Activated T-cell treated with anti-CD3 and anti-CD28 coated beads, Interleukin-2, amount 50 U/mL, for 24 hours (primary cell): ENCODE measurements at regions not wholly inside any gene's neighbourhood (a gene's known extent, or its start where the extent isn't known, plus 50 kb on each side); places are given as distances from the start of the nearest gene placed in this dataset.
"Not testable (repeated sequence)": the region's sequence is repeated elsewhere in the genome, so short reads cannot be mapped to it uniquely, and the experiment has no call there.

ENCODE experiments used
- DNase-seq: peaks from one replicate; pipeline ENCODE4 v3.0.0-alpha.2; 2020
- H3K27ac Mint-ChIP-seq: 2 replicates; pipeline ENCODE4 v1.8.0; 2020; ENCODE audit warnings: mild to moderate bottlenecking, mixed read lengths
- H3K27me3 Mint-ChIP-seq: 2 replicates; pipeline ENCODE4 v1.8.0; 2020; ENCODE audit warnings: mixed read lengths
- H3K36me3 Mint-ChIP-seq: 2 replicates; pipeline ENCODE4 v1.8.0; 2020; ENCODE audit warnings: low read depth, mixed read lengths
- H3K4me1 Mint-ChIP-seq: 2 replicates; pipeline ENCODE4 v1.8.0; 2020; ENCODE audit warnings: low read depth, mixed read lengths
- H3K4me3 Mint-ChIP-seq: 2 replicates; pipeline ENCODE4 v1.8.0; 2020; ENCODE audit warnings: mild to moderate bottlenecking, moderate library complexity, mixed read lengths
- H3K9me3 Mint-ChIP-seq: 2 replicates; pipeline ENCODE4 v1.8.0; 2020; ENCODE audit warnings: mixed read lengths

DNA sequence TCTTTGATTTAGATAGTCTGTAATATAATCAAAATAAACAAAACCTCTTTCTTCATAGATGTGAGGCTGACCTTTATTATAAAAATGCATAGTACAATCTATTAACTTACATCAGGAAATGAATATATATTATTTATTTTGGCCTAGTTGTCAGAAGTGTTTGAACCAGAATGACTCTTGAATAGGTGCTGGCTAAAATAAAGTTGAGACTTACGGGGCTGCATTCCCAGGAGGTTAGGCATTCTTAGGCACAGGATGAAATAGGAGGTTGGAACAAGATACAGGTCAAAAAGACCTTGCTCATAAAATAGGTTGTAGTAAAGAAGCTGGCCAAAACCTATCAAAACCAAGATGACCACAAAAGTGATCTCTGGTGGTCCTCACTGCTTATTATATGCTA, 1193.3 kb upstream of the IGFBP7 start:
- H3K4me3 Mint-ChIP-seq: no peak overlapping the region
- no peaks in the 10 kb centered on the region for H3K4me1 Mint-ChIP-seq
- DNase-seq: no peak
- H3K9me3 Mint-ChIP-seq: peaks cover 5% of the 10 kb centered on the region
- no peaks in the 10 kb centered on the region for H3K27me3 Mint-ChIP-seq
- no peak overlapping the region for H3K27ac Mint-ChIP-seq
- H3K36me3 Mint-ChIP-seq: no peaks in the 10 kb centered on the region

- H3K9me3 Mint-ChIP-seq: peaks cover 5% of the 10 kb centered on the region
- no peak for DNase-seq
- no peak overlapping the region for H3K27ac Mint-ChIP-seq
- H3K4me3 Mint-ChIP-seq: no peak overlapping the region
- H3K36me3 Mint-ChIP-seq: no peaks in the 10 kb centered on the region
- H3K27me3 Mint-ChIP-seq: no peaks in the 10 kb centered on the region
- no peaks in the 10 kb centered on the region for H3K4me1 Mint-ChIP-seq
These were observed 1191.3 kb upstream of the IGFBP7 start for GRCh38 chr4:58301376-58301999.

DNA sequence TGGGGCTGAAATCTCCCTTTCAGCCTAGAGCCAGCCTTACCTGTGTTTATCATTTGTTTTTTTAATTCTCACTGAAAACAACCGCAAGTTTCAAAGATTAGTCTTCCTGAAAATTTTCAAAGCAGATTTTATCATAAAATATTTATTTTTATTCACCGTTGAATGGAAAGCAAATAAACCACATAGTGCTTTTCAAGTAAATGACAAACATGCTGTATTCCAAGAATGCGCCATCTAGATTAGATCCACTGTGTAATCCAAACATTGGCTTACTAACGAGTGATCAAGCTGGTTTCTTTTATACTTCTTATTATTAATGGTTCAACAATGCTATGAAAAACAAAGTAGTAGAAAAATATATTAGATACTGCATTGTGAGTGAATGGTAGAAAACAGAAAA, 1176.2 kb upstream of the IGFBP7 start:
- H3K9me3 Mint-ChIP-seq: peaks cover 15% of the 10 kb centered on the region
- DNase-seq: no peak
- no peaks in the 10 kb centered on the region for H3K36me3 Mint-ChIP-seq
- H3K4me1 Mint-ChIP-seq: no peaks in the 10 kb centered on the region
- H3K27me3 Mint-ChIP-seq: no peaks in the 10 kb centered on the region
- H3K4me3 Mint-ChIP-seq: no peak overlapping the region
- no peak overlapping the region for H3K27ac Mint-ChIP-seq

DNA sequence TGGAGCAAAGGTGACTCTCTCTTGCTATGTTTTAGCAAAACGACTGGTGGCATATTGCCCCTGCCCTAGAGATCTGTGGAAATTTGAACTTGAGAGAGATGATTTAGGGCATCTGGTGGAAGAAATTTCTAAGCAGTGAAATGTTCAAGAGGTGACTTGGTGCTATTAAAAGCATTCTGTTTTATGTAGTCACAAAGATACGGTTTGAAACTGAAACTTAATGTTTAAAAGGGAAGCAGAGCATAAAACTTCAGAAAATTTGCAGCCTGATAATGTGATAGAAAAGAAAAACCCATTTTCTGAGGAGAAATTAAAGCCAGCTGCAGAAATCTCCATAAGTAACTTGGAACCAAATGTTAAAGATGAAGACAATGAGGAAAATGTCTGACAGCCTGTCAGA, 1170.7 kb upstream of the IGFBP7 start:
- not testable (repeated sequence) for H3K27ac Mint-ChIP-seq, H3K4me1 Mint-ChIP-seq, DNase-seq, H3K4me3 Mint-ChIP-seq, H3K27me3 Mint-ChIP-seq, H3K36me3 Mint-ChIP-seq, H3K9me3 Mint-ChIP-seq

- Mint-ChIP-seq H3K27me3 (no peaks in the 10 kb centered on the region), H3K27ac (no peak overlapping the region), H3K9me3 (peaks cover 3% of the 10 kb centered on the region), H3K4me1 (no peaks in the 10 kb centered on the region), H3K36me3 (no peaks in the 10 kb centered on the region), H3K4me3 (no peak overlapping the region)
- DNase-seq: no peak
These were observed 1165.7 kb upstream of the IGFBP7 start for GRCh38 chr4:58275856-58276255.

DNA sequence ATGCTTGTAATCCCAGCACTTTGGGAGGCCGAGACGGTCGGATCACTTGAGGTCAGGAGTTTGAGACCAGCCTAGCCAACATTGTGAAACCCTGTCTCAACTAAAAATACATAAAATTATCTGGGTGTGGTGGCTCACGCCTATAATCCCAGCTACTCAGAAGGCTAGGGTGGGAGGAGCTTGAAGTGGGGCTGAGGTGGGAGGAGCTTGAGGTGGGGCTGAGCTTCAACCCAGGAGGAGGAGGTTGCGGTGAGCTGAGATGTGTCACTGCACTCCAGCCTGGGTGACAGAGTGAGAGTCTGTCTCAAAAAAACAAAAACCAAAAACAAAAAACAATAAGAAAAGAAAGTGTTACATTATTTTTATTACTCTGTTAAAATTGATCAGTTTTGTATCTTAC, 1164.4 kb upstream of the IGFBP7 start:
- Mint-ChIP-seq H3K9me3 (peaks cover 10% of the 10 kb centered on the region), H3K4me3 (no peak overlapping the region), H3K36me3 (no peaks in the 10 kb centered on the region), H3K4me1 (no peaks in the 10 kb centered on the region), H3K27me3 (no peaks in the 10 kb centered on the region), H3K27ac (no peak overlapping the region)
- DNase-seq: no peak

DNA sequence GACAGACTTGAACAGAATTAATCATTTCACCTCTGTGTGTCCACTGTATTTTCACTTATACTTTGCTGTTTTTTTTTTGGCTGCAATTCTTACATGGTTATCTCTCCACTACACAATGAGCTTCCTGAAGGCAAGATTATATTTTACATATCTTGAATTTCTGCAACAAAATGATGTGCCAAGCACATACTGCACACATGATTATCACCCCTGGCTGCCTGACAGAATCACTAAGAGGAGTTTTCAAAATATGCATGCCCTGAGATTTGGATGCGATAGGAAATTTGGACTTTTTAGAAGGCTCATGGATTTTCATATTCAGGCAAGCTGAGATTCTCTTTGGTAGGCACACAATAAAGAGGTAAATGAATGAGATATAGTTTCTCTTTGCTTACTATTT, 1162.1 kb upstream of the IGFBP7 start:
- H3K4me1 Mint-ChIP-seq: no peaks in the 10 kb centered on the region
- no peak for DNase-seq
- H3K36me3 Mint-ChIP-seq: no peaks in the 10 kb centered on the region
- no peaks in the 10 kb centered on the region for H3K27me3 Mint-ChIP-seq
- no peak overlapping the region for H3K27ac Mint-ChIP-seq
- peaks cover 23% of the 10 kb centered on the region for H3K9me3 Mint-ChIP-seq
- H3K4me3 Mint-ChIP-seq: no peak overlapping the region

- Mint-ChIP-seq H3K36me3 (no peaks in the 10 kb centered on the region), H3K27ac (no peak overlapping the region), H3K27me3 (no peaks in the 10 kb centered on the region), H3K4me3 (no peak overlapping the region), H3K9me3 (peaks cover 20% of the 10 kb centered on the region), H3K4me1 (no peaks in the 10 kb centered on the region)
- no peak for DNase-seq
These were observed 1155.5 kb upstream of the IGFBP7 start for GRCh38 chr4:58265734-58266133.

DNA sequence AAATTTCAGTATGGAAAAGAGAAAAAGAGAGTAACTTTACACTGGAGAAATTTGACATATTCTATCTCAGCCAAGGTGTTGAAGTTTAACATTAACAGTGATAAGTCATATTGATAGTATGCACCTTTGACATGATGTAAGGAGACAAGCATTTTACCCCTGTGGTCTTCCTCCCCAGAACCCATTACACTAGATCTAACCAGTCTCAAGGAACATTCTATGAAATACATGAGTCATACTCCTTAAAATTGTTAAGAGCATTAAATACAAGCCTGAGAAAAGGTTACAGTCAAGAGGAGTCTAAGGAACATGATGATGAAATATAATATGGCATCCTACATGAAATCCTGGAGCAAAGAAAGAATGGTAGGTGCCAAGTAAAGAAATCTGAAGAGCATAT, 1151.3 kb upstream of the IGFBP7 start:
- Mint-ChIP-seq H3K36me3 (no peaks in the 10 kb centered on the region), H3K27me3 (no peaks in the 10 kb centered on the region), H3K27ac (no peak overlapping the region), H3K9me3 (peaks cover 12% of the 10 kb centered on the region), H3K4me3 (no peak overlapping the region), H3K4me1 (no peaks in the 10 kb centered on the region)
- DNase-seq: no peak

DNA sequence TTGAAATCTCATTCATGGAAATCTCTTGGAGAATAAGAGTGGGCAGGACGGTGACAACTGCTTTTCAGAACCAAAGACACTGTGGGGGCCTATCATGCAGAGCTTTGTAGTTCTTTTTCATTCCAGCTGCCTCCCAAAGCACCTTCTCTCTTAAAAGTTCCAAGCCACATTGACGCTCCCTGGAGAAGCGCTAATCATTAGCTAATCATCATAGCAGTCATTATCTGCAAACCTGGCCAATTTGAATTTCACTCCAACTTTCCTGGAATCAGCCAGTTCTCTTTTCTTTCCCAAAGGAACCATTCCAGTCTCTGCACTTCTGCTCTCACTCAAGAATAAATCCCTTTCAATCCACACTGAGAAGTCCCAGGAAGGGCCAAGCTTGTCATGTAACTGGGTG, 1144.1 kb upstream of the IGFBP7 start:
- Mint-ChIP-seq H3K4me3 (no peak overlapping the region), H3K9me3 (peaks cover 20% of the 10 kb centered on the region), H3K27ac (no peak overlapping the region), H3K4me1 (no peaks in the 10 kb centered on the region), H3K36me3 (no peaks in the 10 kb centered on the region), H3K27me3 (no peaks in the 10 kb centered on the region)
- no peak for DNase-seq

- Mint-ChIP-seq H3K4me3 (no peak overlapping the region), H3K27me3 (no peaks in the 10 kb centered on the region), H3K36me3 (no peaks in the 10 kb centered on the region), H3K27ac (no peak overlapping the region), H3K4me1 (no peaks in the 10 kb centered on the region), H3K9me3 (peaks cover 20% of the 10 kb centered on the region)
- no peak for DNase-seq
These were observed 1142.5 kb upstream of the IGFBP7 start for GRCh38 chr4:58252656-58253055.

GRCh38 chr4:58247792-58248191, 1137.6 kb upstream of the IGFBP7 start:
- peaks cover 14% of the 10 kb centered on the region for H3K9me3 Mint-ChIP-seq
- H3K36me3 Mint-ChIP-seq: no peaks in the 10 kb centered on the region
- no peaks in the 10 kb centered on the region for H3K4me1 Mint-ChIP-seq
- no peak overlapping the region for H3K4me3 Mint-ChIP-seq
- H3K27me3 Mint-ChIP-seq: no peaks in the 10 kb centered on the region
- no peak for DNase-seq
- H3K27ac Mint-ChIP-seq: no peak overlapping the region

DNA sequence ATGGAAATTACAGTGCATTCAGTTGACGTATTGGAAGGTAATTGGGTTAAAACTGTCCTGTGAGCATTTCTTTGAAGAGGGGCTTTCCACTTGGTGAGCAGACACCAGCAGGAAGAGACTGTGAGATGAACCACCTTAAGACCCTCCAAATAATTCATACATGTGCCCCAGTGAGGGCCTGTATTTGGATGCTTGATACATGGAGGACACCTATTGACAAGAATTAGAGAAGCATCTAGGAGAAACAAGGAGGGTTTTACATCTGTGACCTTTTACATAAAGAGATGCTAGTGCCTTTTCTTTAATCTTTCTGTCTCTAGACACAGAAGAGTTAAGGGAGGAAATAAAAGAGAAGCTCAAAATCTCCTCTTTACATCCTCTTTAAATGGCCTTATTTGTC, 1115.3 kb upstream of the IGFBP7 start:
- DNase-seq: no peak
- no peaks in the 10 kb centered on the region for H3K36me3 Mint-ChIP-seq
- H3K4me1 Mint-ChIP-seq: no peaks in the 10 kb centered on the region
- H3K27me3 Mint-ChIP-seq: no peaks in the 10 kb centered on the region
- peaks cover 25% of the 10 kb centered on the region for H3K9me3 Mint-ChIP-seq
- H3K4me3 Mint-ChIP-seq: no peak overlapping the region
- no peak overlapping the region for H3K27ac Mint-ChIP-seq

- Mint-ChIP-seq H3K36me3 (no peaks in the 10 kb centered on the region), H3K27me3 (no peaks in the 10 kb centered on the region), H3K27ac (no peak overlapping the region), H3K4me3 (no peak overlapping the region), H3K9me3 (peaks cover 30% of the 10 kb centered on the region), H3K4me1 (no peaks in the 10 kb centered on the region)
- no peak for DNase-seq
These were observed 1109.0 kb upstream of the IGFBP7 start for GRCh38 chr4:58219179-58219578.

DNA sequence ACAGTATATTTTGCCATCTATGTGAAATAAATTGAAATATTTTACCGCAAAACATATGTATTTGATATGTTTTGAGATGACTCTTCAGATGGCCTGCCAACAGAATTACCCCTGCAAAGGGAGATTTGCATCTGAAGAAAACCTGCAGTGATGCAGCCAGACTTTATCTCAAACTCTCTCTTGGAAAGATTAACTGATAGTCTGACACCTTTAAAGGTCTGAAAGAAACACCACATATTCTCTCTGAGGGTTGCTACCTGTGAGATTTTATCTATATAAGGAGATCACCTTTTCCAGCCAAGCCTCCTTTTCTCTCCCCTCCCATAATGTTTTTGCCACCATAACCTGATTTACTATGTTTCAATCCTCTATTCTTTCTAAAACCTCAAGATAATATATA, 1106.3 kb upstream of the IGFBP7 start:
- Mint-ChIP-seq H3K36me3 (no peaks in the 10 kb centered on the region), H3K27me3 (no peaks in the 10 kb centered on the region), H3K4me1 (no peaks in the 10 kb centered on the region), H3K4me3 (no peak overlapping the region), H3K9me3 (peaks cover 18% of the 10 kb centered on the region), H3K27ac (no peak overlapping the region)
- no peak for DNase-seq

DNA sequence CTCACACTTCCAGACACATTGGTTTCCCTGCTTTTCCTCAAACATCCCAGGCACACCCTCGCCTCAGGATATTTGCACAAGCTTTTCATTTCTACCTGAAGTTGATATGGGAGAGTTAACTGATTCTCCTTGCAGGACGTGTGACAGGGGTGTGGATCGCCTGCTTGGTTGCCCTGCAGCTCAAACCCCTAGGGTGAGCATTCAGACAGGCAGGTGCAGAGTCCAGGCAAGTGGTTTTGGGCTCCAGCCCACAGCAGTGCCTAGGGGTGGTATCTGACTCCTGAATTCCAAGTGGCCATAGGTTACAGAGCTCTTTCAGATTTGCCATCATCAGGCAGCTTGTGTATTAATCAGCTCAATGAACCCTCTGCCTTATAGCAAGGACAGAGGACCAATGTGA, 1104.2 kb upstream of the IGFBP7 start:
- H3K9me3 Mint-ChIP-seq: peaks cover 18% of the 10 kb centered on the region
- no peaks in the 10 kb centered on the region for H3K4me1 Mint-ChIP-seq
- DNase-seq: no peak
- H3K27me3 Mint-ChIP-seq: no peaks in the 10 kb centered on the region
- no peak overlapping the region for H3K27ac Mint-ChIP-seq
- H3K4me3 Mint-ChIP-seq: no peak overlapping the region
- H3K36me3 Mint-ChIP-seq: no peaks in the 10 kb centered on the region
